ENCODE measurements at regions not wholly inside any gene's neighbourhood (a gene's known extent, or its start where the extent isn't known, plus 50 kb on each side); places are given as distances from the start of the nearest gene placed in this dataset.

DNA sequence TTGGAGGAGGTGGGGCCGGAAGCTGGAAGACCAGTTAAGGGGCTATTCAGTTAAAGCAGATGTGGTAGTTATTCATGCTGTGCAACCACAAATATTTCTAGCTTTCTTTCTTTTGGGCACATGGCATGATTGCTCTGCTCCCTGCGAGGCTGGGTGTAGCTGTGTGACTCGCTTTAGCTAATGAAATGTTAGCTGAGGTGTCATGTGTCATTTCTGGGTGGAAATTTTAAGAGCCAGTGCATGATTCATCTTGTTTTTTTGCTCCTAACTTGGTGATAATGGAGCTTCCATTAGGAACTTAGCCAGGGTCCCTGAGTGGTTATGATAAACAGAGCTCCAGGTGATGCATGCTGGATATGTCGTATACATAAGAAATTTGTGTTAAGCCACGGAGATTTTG, 300.6 kb downstream of the SATB1 start:
- Mint-ChIP-seq H3K9me3 (ENCODE audit: unreplicated experiment) (no peaks in the 10 kb centered on the region), H3K27ac (ENCODE audit: unreplicated experiment) (no peak overlapping the region), H3K4me3 (ENCODE audit: unreplicated experiment) (no peak overlapping the region), H3K36me3 (ENCODE audit: low read depth, unreplicated experiment) (no peaks in the 10 kb centered on the region), H3K4me1 (ENCODE audit: low read depth, unreplicated experiment) (peaks cover 27% of the 10 kb centered on the region), H3K27me3 (ENCODE audit: low read depth, unreplicated experiment) (no peaks in the 10 kb centered on the region)
- Histone ChIP-seq H3K4me3 (ENCODE audit: insufficient read depth, low read depth, low read length) (no peak overlapping the region), H4K20me1 (ENCODE audit: insufficient read depth, low read length) (no peaks in the 10 kb centered on the region), H2AFZ (ENCODE audit: low read depth, low read length) (no peak overlapping the region), H3K4me2 (ENCODE audit: low read length) (peak overlapping the region; percentile 46), H3K36me3 (ENCODE audit: insufficient read depth, low read length) (no peaks in the 10 kb centered on the region), H3K9ac (ENCODE audit: low read length) (no peak overlapping the region), H3K79me2 (ENCODE audit: insufficient read depth, low read length) (no peaks in the 10 kb centered on the region), H3K27me3 (ENCODE audit: insufficient read depth, low read length) (no peaks in the 10 kb centered on the region), H3K9me3 (ENCODE audit: insufficient read depth, low read depth, low read length) (no peaks in the 10 kb centered on the region), H3K4me1 (ENCODE audit: insufficient read depth, low read length) (peaks cover 10% of the 10 kb centered on the region), H3K27ac (ENCODE audit: low read depth, low read length) (no peak overlapping the region)
- DNase-seq (ENCODE audit: low read depth) (peak; percentile 88), FAIRE-seq (peak; percentile 76)
- TF ChIP-seq, protein P1, sequence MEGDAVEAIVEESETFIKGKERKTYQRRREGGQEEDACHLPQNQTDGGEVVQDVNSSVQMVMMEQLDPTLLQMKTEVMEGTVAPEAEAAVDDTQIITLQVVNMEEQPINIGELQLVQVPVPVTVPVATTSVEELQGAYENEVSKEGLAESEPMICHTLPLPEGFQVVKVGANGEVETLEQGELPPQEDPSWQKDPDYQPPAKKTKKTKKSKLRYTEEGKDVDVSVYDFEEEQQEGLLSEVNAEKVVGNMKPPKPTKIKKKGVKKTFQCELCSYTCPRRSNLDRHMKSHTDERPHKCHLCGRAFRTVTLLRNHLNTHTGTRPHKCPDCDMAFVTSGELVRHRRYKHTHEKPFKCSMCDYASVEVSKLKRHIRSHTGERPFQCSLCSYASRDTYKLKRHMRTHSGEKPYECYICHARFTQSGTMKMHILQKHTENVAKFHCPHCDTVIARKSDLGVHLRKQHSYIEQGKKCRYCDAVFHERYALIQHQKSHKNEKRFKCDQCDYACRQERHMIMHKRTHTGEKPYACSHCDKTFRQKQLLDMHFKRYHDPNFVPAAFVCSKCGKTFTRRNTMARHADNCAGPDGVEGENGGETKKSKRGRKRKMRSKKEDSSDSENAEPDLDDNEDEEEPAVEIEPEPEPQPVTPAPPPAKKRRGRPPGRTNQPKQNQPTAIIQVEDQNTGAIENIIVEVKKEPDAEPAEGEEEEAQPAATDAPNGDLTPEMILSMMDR (IDR thresholded peaks at IDR 0.05; ENCODE audit: insufficient read depth, low read depth, low read length): no peak
- no peak for TF ChIP-seq EZH2 (IDR thresholded peaks at IDR 0.05; ENCODE audit: insufficient read depth, low read length)

DNA sequence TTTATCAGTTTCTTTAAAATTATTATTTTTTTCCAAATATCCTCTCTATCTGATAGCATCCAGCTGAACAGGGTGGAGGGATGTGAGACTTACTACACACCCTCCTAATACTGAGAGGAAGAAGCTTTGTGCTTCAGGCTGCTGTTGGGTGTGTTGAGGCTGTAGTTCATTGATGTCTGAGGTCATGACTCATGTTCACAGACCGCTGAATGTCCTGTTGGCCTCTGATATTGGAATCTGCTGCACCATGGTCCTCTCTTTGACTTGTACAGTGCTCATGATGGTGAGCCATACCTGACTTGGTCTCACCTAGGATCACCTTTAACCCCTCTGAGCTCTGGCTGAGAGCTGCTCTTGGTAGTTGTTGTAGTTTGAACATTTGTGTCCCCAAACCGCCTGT, 302.9 kb downstream of the SATB1 start:
- no peak overlapping the region for H3K27ac ChIP-seq (ENCODE audit: low read depth, low read length)
- no peaks in the 10 kb centered on the region for H4K20me1 ChIP-seq (ENCODE audit: insufficient read depth, low read length)
- no peaks in the 10 kb centered on the region for H3K79me2 ChIP-seq (ENCODE audit: insufficient read depth, low read length)
- Mint-ChIP-seq H3K4me1 (ENCODE audit: low read depth, unreplicated experiment) (peaks cover 30% of the 10 kb centered on the region), H3K36me3 (ENCODE audit: low read depth, unreplicated experiment) (no peaks in the 10 kb centered on the region), H3K27ac (ENCODE audit: unreplicated experiment) (no peak overlapping the region), H3K4me3 (ENCODE audit: unreplicated experiment) (no peak overlapping the region), H3K27me3 (ENCODE audit: low read depth, unreplicated experiment) (no peaks in the 10 kb centered on the region), H3K9me3 (ENCODE audit: unreplicated experiment) (no peaks in the 10 kb centered on the region)
- H3K4me2 ChIP-seq (ENCODE audit: low read length): no peak overlapping the region
- H3K4me1 ChIP-seq (ENCODE audit: insufficient read depth, low read length): peaks cover 10% of the 10 kb centered on the region
- H3K36me3 ChIP-seq (ENCODE audit: insufficient read depth, low read length): no peaks in the 10 kb centered on the region
- TF ChIP-seq, protein P1 (IDR thresholded peaks at IDR 0.05; ENCODE audit: insufficient read depth, low read depth, low read length): no peak
- no peak for TF ChIP-seq EZH2 (IDR thresholded peaks at IDR 0.05; ENCODE audit: insufficient read depth, low read length)
- H3K9ac ChIP-seq (ENCODE audit: low read length): no peak overlapping the region
- no peaks in the 10 kb centered on the region for H3K27me3 ChIP-seq (ENCODE audit: insufficient read depth, low read length)
- FAIRE-seq (no peak), DNase-seq (ENCODE audit: low read depth) (no peak)
- no peaks in the 10 kb centered on the region for H3K9me3 ChIP-seq (ENCODE audit: insufficient read depth, low read depth, low read length)
- H3K4me3 ChIP-seq (ENCODE audit: insufficient read depth, low read depth, low read length): no peak overlapping the region
- no peak overlapping the region for H2AFZ ChIP-seq (ENCODE audit: low read depth, low read length)

DNA sequence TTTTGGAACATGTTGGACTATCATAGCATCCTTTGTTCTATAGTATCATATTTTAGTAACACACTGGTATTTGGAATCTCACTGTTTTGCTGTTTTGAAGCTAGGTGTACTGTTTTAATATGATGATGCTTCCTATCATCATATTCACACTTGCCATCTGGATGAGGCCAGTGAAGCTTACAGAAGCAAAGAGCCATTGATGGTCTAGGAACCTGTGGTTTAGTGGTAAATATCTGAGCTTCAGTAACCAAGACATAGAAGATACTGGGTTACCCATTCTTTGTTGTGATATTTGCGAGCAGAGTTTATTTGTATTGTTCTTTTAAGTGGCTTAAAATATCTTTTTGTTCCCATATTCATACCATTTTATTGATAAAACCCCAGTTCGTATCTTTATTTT, 304.1 kb downstream of the SATB1 start:
- no peak overlapping the region for H3K4me2 ChIP-seq (ENCODE audit: low read length)
- no peak overlapping the region for H3K9ac ChIP-seq (ENCODE audit: low read length)
- no peaks in the 10 kb centered on the region for H3K9me3 ChIP-seq (ENCODE audit: insufficient read depth, low read depth, low read length)
- no peaks in the 10 kb centered on the region for H3K9me3 Mint-ChIP-seq (ENCODE audit: unreplicated experiment)
- TF ChIP-seq EZH2 (IDR thresholded peaks at IDR 0.05; ENCODE audit: insufficient read depth, low read length): no peak
- TF ChIP-seq, protein P1 (IDR thresholded peaks at IDR 0.05; ENCODE audit: insufficient read depth, low read depth, low read length): no peak
- no peaks in the 10 kb centered on the region for H3K36me3 ChIP-seq (ENCODE audit: insufficient read depth, low read length)
- DNase-seq (ENCODE audit: low read depth) (no peak), FAIRE-seq (no peak)
- H3K27ac ChIP-seq (ENCODE audit: low read depth, low read length): no peak overlapping the region
- H3K4me3 ChIP-seq (ENCODE audit: insufficient read depth, low read depth, low read length): no peak overlapping the region
- H3K27me3 ChIP-seq (ENCODE audit: insufficient read depth, low read length): no peaks in the 10 kb centered on the region
- H3K4me3 Mint-ChIP-seq (ENCODE audit: unreplicated experiment): no peak overlapping the region
- no peaks in the 10 kb centered on the region for H3K27me3 Mint-ChIP-seq (ENCODE audit: low read depth, unreplicated experiment)
- peaks cover 33% of the 10 kb centered on the region for H3K4me1 Mint-ChIP-seq (ENCODE audit: low read depth, unreplicated experiment)
- H3K79me2 ChIP-seq (ENCODE audit: insufficient read depth, low read length): no peaks in the 10 kb centered on the region
- peaks cover 10% of the 10 kb centered on the region for H3K4me1 ChIP-seq (ENCODE audit: insufficient read depth, low read length)
- H4K20me1 ChIP-seq (ENCODE audit: insufficient read depth, low read length): no peaks in the 10 kb centered on the region
- no peak overlapping the region for H3K27ac Mint-ChIP-seq (ENCODE audit: unreplicated experiment)
- no peaks in the 10 kb centered on the region for H3K36me3 Mint-ChIP-seq (ENCODE audit: low read depth, unreplicated experiment)
- H2AFZ ChIP-seq (ENCODE audit: low read depth, low read length): no peak overlapping the region

Measured in astrocyte (in vitro differentiated cells and primary cell).